GM19035 (cell line): ENCODE measurements at regions not wholly inside any gene's neighbourhood (a gene's known extent, or its start where the extent isn't known, plus 50 kb on each side); places are given as distances from the start of the nearest gene placed in this dataset.
"Not testable (repeated sequence)": the region's sequence is repeated elsewhere in the genome, so short reads cannot be mapped to it uniquely, and the experiment has no call there.

Experiments used
- ATAC-seq: cut with Tn5 transposase; IDR thresholded peaks from one replicate; pipeline ENCODE4 v1.9.1; 2021; ENCODE audit not compliant: unreplicated experiment

- not testable (repeated sequence) for ATAC-seq
Observed at GRCh38 chr15:20019758-20020157, 521.8 kb downstream of the GOLGA6L6 start.

GRCh38 chr15:20017581-20017980 is 524.0 kb downstream of the GOLGA6L6 start:
- ATAC-seq = not testable (repeated sequence)

- ATAC-seq = not testable (repeated sequence)
Observed at GRCh38 chr15:20016941-20017340, 524.7 kb downstream of the GOLGA6L6 start.

GRCh38 chr15:20012837-20013236 is 528.8 kb downstream of the GOLGA6L6 start:
- not testable (repeated sequence) for ATAC-seq

GRCh38 chr15:20010759-20011158 is 530.8 kb downstream of the GOLGA6L6 start:
- ATAC-seq = not testable (repeated sequence)

- ATAC-seq = not testable (repeated sequence)
Observed at GRCh38 chr15:20009619-20010018, 532.0 kb downstream of the GOLGA6L6 start.

- ATAC-seq = not testable (repeated sequence)
Observed at GRCh38 chr15:20007338-20007737, 534.3 kb downstream of the GOLGA6L6 start.

- ATAC-seq = not testable (repeated sequence)
Observed at GRCh38 chr15:20003471-20003870, 538.1 kb downstream of the GOLGA6L6 start.

- not testable (repeated sequence) for ATAC-seq
Observed at GRCh38 chr15:20002560-20002959, 539.0 kb downstream of the GOLGA6L6 start.

- ATAC-seq = not testable (repeated sequence)
Observed at GRCh38 chr15:19996574-19997194, 544.9 kb downstream of the GOLGA6L6 start.

- not testable (repeated sequence) for ATAC-seq
Observed at GRCh38 chr15:19995296-19995695, 546.3 kb downstream of the GOLGA6L6 start.

- ATAC-seq = no peak
Observed at GRCh38 chr15:19992428-19992827, 549.2 kb downstream of the GOLGA6L6 start.

- ATAC-seq = no peak
Observed at GRCh38 chr15:19988094-19988660, 553.4 kb downstream of the GOLGA6L6 start.

GRCh38 chr15:19987389-19988048 is 554.1 kb downstream of the GOLGA6L6 start:
- ATAC-seq = no peak

- ATAC-seq = no peak
Observed at GRCh38 chr15:19984101-19984500, 557.5 kb downstream of the GOLGA6L6 start.

- ATAC-seq = no peak
Observed at GRCh38 chr15:19974998-19975397, 566.6 kb downstream of the GOLGA6L6 start.

GRCh38 chr15:19973718-19974117 is 567.9 kb downstream of the GOLGA6L6 start:
- no peak for ATAC-seq

GRCh38 chr15:19972582-19972981 is 569.0 kb downstream of the GOLGA6L6 start:
- not testable (repeated sequence) for ATAC-seq

- ATAC-seq = not testable (repeated sequence)
Observed at GRCh38 chr15:19965574-19965973, 576.0 kb downstream of the GOLGA6L6 start.

- not testable (repeated sequence) for ATAC-seq
Observed at GRCh38 chr15:19964480-19964879, 577.1 kb downstream of the GOLGA6L6 start.

- ATAC-seq = no peak
Observed at GRCh38 chr15:19956124-19956796, 585.3 kb downstream of the GOLGA6L6 start.
